NT2/D1 (cell line): ENCODE measurements at regions not wholly inside any gene's neighbourhood (a gene's known extent, or its start where the extent isn't known, plus 50 kb on each side); places are given as distances from the start of the nearest gene placed in this dataset.

Source experiments
- DNase-seq: peaks from one replicate; pipeline ENCODE4 v3.0.0-alpha.2; 2011; ENCODE audit warnings: low read depth, low spot score
- H3K27me3 ChIP-seq: 2 replicates; pipeline ENCODE4 v1.6.0; 2011; ENCODE audit warnings: mild to moderate bottlenecking; ENCODE audit not compliant: insufficient read length, insufficient read depth
- H3K36me3 ChIP-seq: 2 replicates; pipeline ENCODE4 v1.6.1; 2011; ENCODE audit warnings: mild to moderate bottlenecking, low read length, mixed read lengths; ENCODE audit not compliant: insufficient read depth, insufficient read length
- H3K4me1 ChIP-seq: 2 replicates; pipeline ENCODE4 v1.5.1; 2011; ENCODE audit not compliant: insufficient read depth, insufficient read length
- H3K4me3 ChIP-seq: 2 replicates; pipeline ENCODE4 v1.5.1; 2011; ENCODE audit warnings: low read depth; ENCODE audit not compliant: insufficient read length
- H3K9ac ChIP-seq: 2 replicates; pipeline ENCODE4 v1.6.0; 2011; ENCODE audit warnings: low read depth; ENCODE audit not compliant: insufficient read length
- H3K9me3 ChIP-seq: 2 replicates; pipeline ENCODE4 v1.5.1; 2011; ENCODE audit warnings: mild to moderate bottlenecking, low read length; ENCODE audit not compliant: insufficient read depth
- SUZ12 ChIP-seq: IDR thresholded peaks from 2 replicates; pipeline ENCODE4 v1.6.1; 2011; ENCODE audit not compliant: insufficient read length, insufficient read depth; ENCODE audit errors: extremely low read depth
- YY1 ChIP-seq: IDR thresholded peaks from 2 replicates; pipeline ENCODE4 v1.6.1; 2011; ENCODE audit not compliant: insufficient read length, insufficient read depth
- ZNF274 ChIP-seq: IDR thresholded peaks from 2 replicates; pipeline ENCODE4 v1.6.1; 2011; ENCODE audit warnings: mild to moderate bottlenecking, low read depth, low read length

- Histone ChIP-seq H3K4me3 (no peak overlapping the region), H3K9ac (no peak overlapping the region), H3K9me3 (peaks cover 13% of the 10 kb centered on the region; the same call in 1 of the 2 replicates), H3K27me3 (no peaks in the 10 kb centered on the region), H3K4me1 (no peaks in the 10 kb centered on the region), H3K36me3 (no peaks in the 10 kb centered on the region)
- DNase-seq: no peak
- TF ChIP-seq ZNF274: no peak
- no peak for TF ChIP-seq SUZ12
- no peak for TF ChIP-seq YY1
Measured at GRCh38 chr13:83937579-83937978, 55.3 kb upstream of the SLITRK1 start.

- Histone ChIP-seq H3K9ac (no peak overlapping the region), H3K36me3 (no peaks in the 10 kb centered on the region), H3K4me1 (no peaks in the 10 kb centered on the region), H3K27me3 (no peaks in the 10 kb centered on the region), H3K9me3 (no peaks in the 10 kb centered on the region), H3K4me3 (no peak overlapping the region)
- TF ChIP-seq ZNF274 (no peak), YY1 (no peak), SUZ12 (no peak)
- no peak for DNase-seq
Measured at GRCh38 chr13:83935566-83935965, 53.3 kb upstream of the SLITRK1 start.
